ENCODE measurements at regions not wholly inside any gene's neighbourhood (a gene's known extent, or its start where the extent isn't known, plus 50 kb on each side); places are given as distances from the start of the nearest gene placed in this dataset.
A peak's percentile ranks its signal among the peaks of the same experiment; 100 is the strongest.

GRCh38 chr6:137693711-137694110, 173.3 kb upstream of the TNFAIP3 start:
- TF ChIP-seq CTCF (IDR thresholded peaks at IDR 0.05; ENCODE audit: insufficient read depth, low read length), result no peak
- no peak for TF ChIP-seq GABPA (IDR thresholded peaks at IDR 0.05; ENCODE audit: low read depth)
- no peak for TF ChIP-seq SPI1 (IDR thresholded peaks at IDR 0.05; ENCODE audit: borderline replicate concordance, low read depth)
- no peak for TF ChIP-seq POLR2AphosphoS5 (IDR thresholded peaks at IDR 0.05; ENCODE audit: low read depth)
- no peak for TF ChIP-seq REST (IDR thresholded peaks at IDR 0.05; ENCODE audit: insufficient replicate concordance, low read depth)

GRCh38 chr6:137696765-137697164, 170.3 kb upstream of the TNFAIP3 start:
- Histone ChIP-seq H3K27me3 (ENCODE audit: insufficient read depth, poor library complexity, severe bottlenecking) (no peaks in the 10 kb centered on the region), H3K27ac (replicated peaks) (no peak overlapping the region), H3K4me3 (replicated peaks; ENCODE audit: insufficient read depth, low read length) (no peak overlapping the region)
- TF ChIP-seq CTCF (IDR thresholded peaks at IDR 0.05; ENCODE audit: insufficient read depth, low read length), result no peak
- no peak for DNase-seq (ENCODE audit: low read depth in 1 of 2, low spot score in 1 of 2)

More at GRCh38 chr6:137693711-137694110, 173.3 kb upstream of the TNFAIP3 start:
- no peak overlapping the region for H3K4me3 ChIP-seq (replicated peaks; ENCODE audit: insufficient read depth, low read length)
- H3K27me3 ChIP-seq (ENCODE audit: insufficient read depth, poor library complexity, severe bottlenecking), result no peaks in the 10 kb centered on the region
- no peak overlapping the region for H3K27ac ChIP-seq (replicated peaks)
- DNase-seq (ENCODE audit: low read depth in 1 of 2, low spot score in 1 of 2), result no peak

- Histone ChIP-seq H3K27me3 (ENCODE audit: insufficient read depth, poor library complexity, severe bottlenecking) (no peaks in the 10 kb centered on the region), H3K4me3 (replicated peaks; ENCODE audit: insufficient read depth, low read length) (no peak overlapping the region), H3K27ac (replicated peaks) (no peak overlapping the region)
- TF ChIP-seq CTCF (IDR thresholded peaks at IDR 0.05; ENCODE audit: insufficient read depth, low read length) (no peak), REST (IDR thresholded peaks at IDR 0.05; ENCODE audit: insufficient replicate concordance, low read depth) (no peak), POLR2AphosphoS5 (IDR thresholded peaks at IDR 0.05; ENCODE audit: low read depth) (no peak), SPI1 (IDR thresholded peaks at IDR 0.05; ENCODE audit: borderline replicate concordance, low read depth) (no peak), GABPA (IDR thresholded peaks at IDR 0.05; ENCODE audit: low read depth) (no peak)
- no peak for DNase-seq (ENCODE audit: low read depth in 1 of 2, low spot score in 1 of 2)
These were observed 169.7 kb upstream of the TNFAIP3 start for GRCh38 chr6:137697267-137697938.

GRCh38 chr6:137698636-137699030, 168.4 kb upstream of the TNFAIP3 start:
- DNase-seq (ENCODE audit: low read depth in 1 of 2, low spot score in 1 of 2), result peak; percentile 63 to 87
- TF ChIP-seq CTCF (IDR thresholded peaks at IDR 0.05; ENCODE audit: insufficient read depth, low read length) (no peak), REST (IDR thresholded peaks at IDR 0.05; ENCODE audit: insufficient replicate concordance, low read depth) (no peak), SPI1 (IDR thresholded peaks at IDR 0.05; ENCODE audit: borderline replicate concordance, low read depth) (peak; percentile 95), GABPA (IDR thresholded peaks at IDR 0.05; ENCODE audit: low read depth) (no peak), POLR2AphosphoS5 (IDR thresholded peaks at IDR 0.05; ENCODE audit: low read depth) (peak; percentile 61; the same call in 1 of the 2 replicates)
- Histone ChIP-seq H3K27ac (replicated peaks) (peak overlapping the region; percentile 44), H3K27me3 (ENCODE audit: insufficient read depth, poor library complexity, severe bottlenecking) (no peaks in the 10 kb centered on the region), H3K4me3 (replicated peaks; ENCODE audit: insufficient read depth, low read length) (no peak overlapping the region)

All from HL-60 (cell line).